Femur (tissue), 1 donor: ENCODE measurements at regions not wholly inside any gene's neighbourhood (a gene's known extent, or its start where the extent isn't known, plus 50 kb on each side); places are given as distances from the start of the nearest gene placed in this dataset.

Experiments
- DNase-seq: peaks from one replicate; pipeline ENCODE4 v3.0.0-alpha.2; 2017

GRCh38 chr4:10973686-10974085 is 289.1 kb upstream of the CLNK start:
- no peak for DNase-seq

GRCh38 chr4:10971800-10972401 is 287.3 kb upstream of the CLNK start:
- no peak for DNase-seq

GRCh38 chr4:10965196-10965595 is 280.6 kb upstream of the CLNK start:
- no peak for DNase-seq

- no peak for DNase-seq
These were observed 279.6 kb upstream of the CLNK start for GRCh38 chr4:10963958-10964703.

GRCh38 chr4:10963241-10963640 is 278.7 kb upstream of the CLNK start:
- no peak for DNase-seq

GRCh38 chr4:10962246-10962645 is 277.7 kb upstream of the CLNK start:
- DNase-seq: no peak

- DNase-seq: no peak
These were observed 275.8 kb upstream of the CLNK start for GRCh38 chr4:10960389-10960788.

GRCh38 chr4:10959586-10959985 is 275.0 kb upstream of the CLNK start:
- DNase-seq: no peak

- DNase-seq: no peak
These were observed 273.8 kb upstream of the CLNK start for GRCh38 chr4:10958226-10958856.

GRCh38 chr4:10951306-10951705 is 266.7 kb upstream of the CLNK start:
- DNase-seq: no peak

GRCh38 chr4:10949039-10949733 is 264.6 kb upstream of the CLNK start:
- no peak for DNase-seq

- no peak for DNase-seq
These were observed 263.3 kb upstream of the CLNK start for GRCh38 chr4:10947898-10948297.

- no peak for DNase-seq
These were observed 259.8 kb upstream of the CLNK start for GRCh38 chr4:10944321-10944720.

GRCh38 chr4:10942156-10942555 is 257.6 kb upstream of the CLNK start:
- DNase-seq: no peak

- no peak for DNase-seq
These were observed 245.2 kb upstream of the CLNK start for GRCh38 chr4:10929818-10930217.

- no peak for DNase-seq
These were observed 241.4 kb upstream of the CLNK start for GRCh38 chr4:10925996-10926395.

- no peak for DNase-seq
These were observed 239.7 kb upstream of the CLNK start for GRCh38 chr4:10924274-10924673.

- peak; percentile 36 for DNase-seq
These were observed 233.0 kb upstream of the CLNK start for GRCh38 chr4:10917566-10917965.

GRCh38 chr4:10898072-10898471 is 213.5 kb upstream of the CLNK start:
- no peak for DNase-seq

GRCh38 chr4:10897076-10897475 is 212.5 kb upstream of the CLNK start:
- DNase-seq: no peak

- DNase-seq: no peak
These were observed 208.8 kb upstream of the CLNK start for GRCh38 chr4:10893395-10893794.

GRCh38 chr4:10891866-10892265 is 207.3 kb upstream of the CLNK start:
- DNase-seq: no peak

- no peak for DNase-seq
These were observed 205.3 kb upstream of the CLNK start for GRCh38 chr4:10889819-10890218.
